ENCODE measurements at regions not wholly inside any gene's neighbourhood (a gene's known extent, or its start where the extent isn't known, plus 50 kb on each side); places are given as distances from the start of the nearest gene placed in this dataset.

- TF ChIP-seq EMX1 (CRISPR knock-in tag; IDR thresholded peaks at IDR 0.05) = no peak
- no peak for TF ChIP-seq NFE2L1 (CRISPR knock-in tag; IDR thresholded peaks at IDR 0.05)
- TF ChIP-seq ATF1 (CRISPR knock-in tag; IDR thresholded peaks at IDR 0.05) = no peak
- TF ChIP-seq ZNF671 (CRISPR knock-in tag; IDR thresholded peaks at IDR 0.05) = no peak
- peak; percentile 65 for TF ChIP-seq CTCF (IDR thresholded peaks at IDR 0.05)
- 0 out of 2 replicates have a peak, but pooled peaks have one; percentile 41 for TF ChIP-seq ZNF232 (CRISPR knock-in tag; IDR thresholded peaks at IDR 0.05)
- TF ChIP-seq NR1H2 (CRISPR knock-in tag; IDR thresholded peaks at IDR 0.05) = no peak
- TF ChIP-seq STAT6 (CRISPR knock-in tag; conservative IDR thresholded peaks at IDR 0.05; ENCODE audit: low read depth) = no peak
- no peak for TF ChIP-seq FOXK1 (CRISPR knock-in tag; IDR thresholded peaks at IDR 0.05)
- TF ChIP-seq IRF1 (CRISPR knock-in tag; IDR thresholded peaks at IDR 0.05) = no peak
- TF ChIP-seq RORB (CRISPR knock-in tag; IDR thresholded peaks at IDR 0.05) = no peak
- TF ChIP-seq TEAD1 (CRISPR knock-in tag; IDR thresholded peaks at IDR 0.05) = 0 out of 2 replicates have a peak, but pooled peaks have one; percentile 14
- no peak for TF ChIP-seq ELF4 (CRISPR knock-in tag; IDR thresholded peaks at IDR 0.05; ENCODE audit: low read depth)
- TF ChIP-seq NR3C1 (CRISPR knock-in tag; conservative IDR thresholded peaks at IDR 0.05; ENCODE audit: low read depth) = no peak
- no peak for TF ChIP-seq ZSCAN18 (CRISPR knock-in tag; IDR thresholded peaks at IDR 0.05)
- TF ChIP-seq TP53 (CRISPR knock-in tag; IDR thresholded peaks at IDR 0.05) = no peak
Observed at GRCh38 chr5:138632900-138633489, 57.8 kb upstream of the HSPA9 start (continued).

GRCh38 chr5:138631096-138631928 lies 56.1 kb upstream of the HSPA9 start:
- DNase-seq (ENCODE audit: low spot score) = no peak
- no peaks in the 10 kb centered on the region for H3K9me3 Mint-ChIP-seq
- H3K4me3 Mint-ChIP-seq = no peak overlapping the region
- TF ChIP-seq AFF4 (CRISPR knock-in tag; IDR thresholded peaks at IDR 0.05; ENCODE audit: borderline replicate concordance) (no peak), EMX1 (CRISPR knock-in tag; IDR thresholded peaks at IDR 0.05) (no peak), JAZF1 (CRISPR knock-in tag; IDR thresholded peaks at IDR 0.05) (no peak), IRF2 (CRISPR knock-in tag; IDR thresholded peaks at IDR 0.05; ENCODE audit: borderline replicate concordance, low read depth) (no peak), ATF1 (CRISPR knock-in tag; IDR thresholded peaks at IDR 0.05) (no peak), SMAD4 (CRISPR knock-in tag; IDR thresholded peaks at IDR 0.05) (no peak)
- H3K36me3 Mint-ChIP-seq = no peaks in the 10 kb centered on the region
- no peak overlapping the region for H3K27ac Mint-ChIP-seq
- H3K27me3 Mint-ChIP-seq (ENCODE audit: low read depth) = peaks cover 2% of the 10 kb centered on the region; the same call in 1 of the 2 replicates
- no peak for ATAC-seq
- ChIA-PET POLR2A (no interaction called here), CTCF (no interaction called here)
- peaks cover 12% of the 10 kb centered on the region for H3K4me1 Mint-ChIP-seq
